Loucy (cell line): ENCODE measurements at regions not wholly inside any gene's neighbourhood (a gene's known extent, or its start where the extent isn't known, plus 50 kb on each side); places are given as distances from the start of the nearest gene placed in this dataset.

Experiments
- EZH2phosphoT487 ChIP-seq: fragments of 200-600 bp; IDR thresholded peaks from 2 replicates; pipeline ENCODE4 v1.6.1; 2018; ENCODE audit warnings: antibody characterized with exemption, mild to moderate bottlenecking, moderate library complexity, borderline replicate concordance
- TF ChIP-seq, protein P1 (sequence below): fragments of 200-600 bp; sonication (generic); conservative IDR thresholded peaks from 2 replicates; pipeline ENCODE4 v1.5.1; 2014; ENCODE audit warnings: mild to moderate bottlenecking, antibody characterized with exemption, low read length

DNA sequence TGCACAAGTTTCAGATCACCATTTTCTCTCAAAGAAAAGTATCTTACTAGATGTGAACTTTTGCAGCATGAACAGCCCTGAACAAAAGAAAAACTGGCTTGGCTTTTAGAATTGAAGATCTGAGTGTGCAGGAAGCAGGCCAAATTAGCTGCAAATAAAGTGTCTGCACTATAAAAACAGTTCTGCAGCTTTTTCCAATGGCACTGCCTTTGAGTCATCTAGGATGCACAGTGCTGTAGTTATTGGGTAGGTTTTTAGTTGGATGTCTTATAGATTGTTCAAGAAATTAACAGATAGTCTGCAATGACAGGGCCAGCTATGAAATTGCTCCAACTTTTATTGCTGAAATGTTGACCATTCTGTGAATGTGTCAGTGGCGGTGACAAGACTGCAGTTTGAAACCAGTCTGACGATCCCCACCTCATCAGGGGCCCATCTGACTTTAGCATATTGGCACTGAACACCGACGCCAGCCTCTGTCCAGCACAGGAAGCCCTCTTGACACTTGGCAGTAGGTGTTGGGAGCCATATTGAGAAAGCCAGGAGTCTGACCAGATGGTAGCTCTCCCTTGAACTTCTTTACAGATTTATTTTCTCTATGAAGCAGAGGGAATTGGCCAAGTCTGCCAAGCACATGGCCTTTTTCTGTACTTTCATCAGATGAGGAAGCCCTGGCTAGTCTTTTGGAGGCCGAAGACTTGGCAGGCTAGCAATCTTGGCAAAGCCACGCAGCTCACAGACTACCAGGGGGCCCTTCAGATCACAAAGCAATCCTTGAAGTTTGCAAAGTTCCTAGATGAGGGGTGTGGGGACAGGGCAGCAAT is 490.6 kb downstream of the NEBL start:
- TF ChIP-seq, protein P1, sequence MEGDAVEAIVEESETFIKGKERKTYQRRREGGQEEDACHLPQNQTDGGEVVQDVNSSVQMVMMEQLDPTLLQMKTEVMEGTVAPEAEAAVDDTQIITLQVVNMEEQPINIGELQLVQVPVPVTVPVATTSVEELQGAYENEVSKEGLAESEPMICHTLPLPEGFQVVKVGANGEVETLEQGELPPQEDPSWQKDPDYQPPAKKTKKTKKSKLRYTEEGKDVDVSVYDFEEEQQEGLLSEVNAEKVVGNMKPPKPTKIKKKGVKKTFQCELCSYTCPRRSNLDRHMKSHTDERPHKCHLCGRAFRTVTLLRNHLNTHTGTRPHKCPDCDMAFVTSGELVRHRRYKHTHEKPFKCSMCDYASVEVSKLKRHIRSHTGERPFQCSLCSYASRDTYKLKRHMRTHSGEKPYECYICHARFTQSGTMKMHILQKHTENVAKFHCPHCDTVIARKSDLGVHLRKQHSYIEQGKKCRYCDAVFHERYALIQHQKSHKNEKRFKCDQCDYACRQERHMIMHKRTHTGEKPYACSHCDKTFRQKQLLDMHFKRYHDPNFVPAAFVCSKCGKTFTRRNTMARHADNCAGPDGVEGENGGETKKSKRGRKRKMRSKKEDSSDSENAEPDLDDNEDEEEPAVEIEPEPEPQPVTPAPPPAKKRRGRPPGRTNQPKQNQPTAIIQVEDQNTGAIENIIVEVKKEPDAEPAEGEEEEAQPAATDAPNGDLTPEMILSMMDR: no peak
- TF ChIP-seq EZH2phosphoT487: no peak
